Activated naive CD8-positive, alpha-beta T cell (primary cell): ENCODE measurements at regions not wholly inside any gene's neighbourhood (a gene's known extent, or its start where the extent isn't known, plus 50 kb on each side); places are given as distances from the start of the nearest gene placed in this dataset.

Source experiments
- H3K27ac Mint-ChIP-seq: one replicate; pipeline ENCODE4 v1.8.0; 2021; ENCODE audit warnings: mixed read lengths
- H3K27me3 Mint-ChIP-seq: one replicate; pipeline ENCODE4 v1.8.0; 2021; ENCODE audit warnings: mixed read lengths
- H3K36me3 Mint-ChIP-seq: one replicate; pipeline ENCODE4 v1.8.0; 2021; ENCODE audit warnings: mixed read lengths
- H3K4me1 Mint-ChIP-seq: one replicate; pipeline ENCODE4 v1.8.0; 2021; ENCODE audit warnings: low read depth, mixed read lengths
- H3K4me3 Mint-ChIP-seq: one replicate; pipeline ENCODE4 v1.8.0; 2021; ENCODE audit warnings: mild to moderate bottlenecking, mixed read lengths
- H3K9me3 Mint-ChIP-seq: one replicate; pipeline ENCODE4 v1.8.0; 2021; ENCODE audit warnings: low read depth, mixed read lengths

DNA sequence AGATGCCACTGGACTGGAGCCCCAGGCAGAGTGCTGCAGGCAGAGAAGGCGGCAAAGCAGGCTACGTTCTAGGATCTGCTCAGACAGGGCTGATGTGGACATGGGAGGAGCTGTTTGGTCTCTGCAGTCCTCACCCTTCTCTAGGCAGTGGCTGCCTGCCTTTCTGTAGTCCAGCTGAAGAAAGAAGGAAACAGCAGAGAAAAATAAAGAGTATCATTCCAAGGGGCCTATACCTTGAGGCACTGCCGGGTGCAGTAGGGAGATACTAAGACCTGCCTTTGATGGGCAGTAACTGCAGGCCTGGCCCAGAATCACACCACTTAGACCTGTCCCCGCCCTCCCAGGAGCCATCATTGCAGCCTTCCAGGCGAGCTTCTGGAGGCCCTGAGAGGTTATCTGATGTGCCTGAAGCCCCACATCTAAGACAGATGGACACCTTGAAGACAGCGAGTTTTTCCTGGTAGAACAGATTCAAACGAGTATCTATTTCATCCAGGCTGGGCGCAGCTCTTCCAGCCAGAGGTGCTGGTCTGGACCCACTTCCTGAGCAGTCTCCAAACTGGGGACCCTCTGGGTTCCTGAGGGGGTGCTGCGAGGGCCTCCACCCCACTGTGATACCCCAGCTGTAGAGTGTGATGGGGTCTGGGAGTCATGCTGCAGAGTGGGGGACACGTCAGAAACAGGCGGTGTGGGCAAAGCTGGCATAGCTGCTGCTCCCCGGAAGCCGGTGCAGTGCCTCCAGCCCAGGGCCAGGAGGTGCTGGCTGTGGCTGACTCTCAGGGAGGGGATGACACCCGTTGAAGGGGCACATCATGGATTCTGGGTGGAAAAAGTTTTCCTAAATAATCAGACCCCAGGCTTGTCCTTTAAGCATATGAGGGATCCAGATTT lies 87.3 kb upstream of the OTOS start:
- peaks cover 6% of the 10 kb centered on the region for H3K9me3 Mint-ChIP-seq
- peaks cover 33% of the 10 kb centered on the region for H3K27me3 Mint-ChIP-seq
- H3K4me1 Mint-ChIP-seq, result no peaks in the 10 kb centered on the region
- H3K27ac Mint-ChIP-seq, result no peak overlapping the region
- H3K4me3 Mint-ChIP-seq, result no peak overlapping the region
- peaks cover 2% of the 10 kb centered on the region for H3K36me3 Mint-ChIP-seq

DNA sequence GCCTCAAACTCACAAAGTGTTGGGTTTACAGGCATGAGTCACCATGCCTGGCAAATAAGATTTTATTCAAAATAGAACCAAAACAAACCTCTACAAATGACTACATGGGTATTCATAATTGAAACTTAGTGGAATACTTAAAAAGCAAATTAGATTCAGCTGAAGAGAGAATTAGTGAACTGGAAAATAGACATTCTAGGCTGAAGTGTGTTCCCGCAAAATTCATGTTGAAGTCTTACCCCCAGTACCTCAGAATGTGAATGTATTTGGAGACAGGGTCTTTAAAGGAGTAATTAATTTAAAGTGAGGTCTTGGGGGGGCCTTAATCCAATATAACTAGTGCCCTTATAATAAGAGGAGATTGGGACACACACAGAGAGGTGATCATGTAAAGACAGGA lies 88.5 kb upstream of the OTOS start:
- Mint-ChIP-seq H3K4me3 (no peak overlapping the region), H3K4me1 (no peaks in the 10 kb centered on the region), H3K36me3 (peaks cover 2% of the 10 kb centered on the region), H3K27me3 (peaks cover 27% of the 10 kb centered on the region), H3K9me3 (peaks cover 6% of the 10 kb centered on the region), H3K27ac (no peak overlapping the region)

DNA sequence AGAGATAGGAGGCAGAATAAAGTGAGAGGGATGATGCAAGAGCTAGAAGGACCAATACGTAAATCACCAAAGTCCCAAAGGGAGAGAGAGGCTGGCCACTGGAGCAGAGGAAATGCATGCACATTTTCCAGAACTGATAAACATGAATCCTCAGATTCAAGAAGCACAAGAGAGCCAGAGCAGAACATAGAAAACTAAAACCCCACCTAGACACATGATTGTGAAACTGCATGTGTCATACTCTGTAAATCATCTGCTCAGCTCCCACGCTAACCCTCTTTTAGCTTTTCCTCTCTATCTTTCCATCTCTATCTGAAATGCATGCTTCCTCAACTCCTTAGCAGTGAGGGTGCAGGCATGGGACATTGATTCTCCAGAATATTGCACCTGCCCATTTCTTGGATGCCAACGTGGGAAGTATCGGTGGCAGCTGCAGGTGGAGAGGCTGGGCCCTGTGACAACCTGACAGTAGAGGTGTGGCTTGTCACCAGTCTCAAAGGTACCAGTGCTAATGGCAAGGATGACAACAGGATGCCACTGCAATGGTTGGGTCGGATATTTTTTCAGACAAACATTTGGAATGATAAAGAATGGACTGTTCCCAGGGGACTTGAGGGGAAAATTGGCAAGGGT lies 89.3 kb upstream of the OTOS start:
- Mint-ChIP-seq H3K27ac (no peak overlapping the region), H3K27me3 (peaks cover 25% of the 10 kb centered on the region), H3K4me3 (no peak overlapping the region), H3K36me3 (peaks cover 2% of the 10 kb centered on the region), H3K9me3 (peaks cover 6% of the 10 kb centered on the region), H3K4me1 (no peaks in the 10 kb centered on the region)

DNA sequence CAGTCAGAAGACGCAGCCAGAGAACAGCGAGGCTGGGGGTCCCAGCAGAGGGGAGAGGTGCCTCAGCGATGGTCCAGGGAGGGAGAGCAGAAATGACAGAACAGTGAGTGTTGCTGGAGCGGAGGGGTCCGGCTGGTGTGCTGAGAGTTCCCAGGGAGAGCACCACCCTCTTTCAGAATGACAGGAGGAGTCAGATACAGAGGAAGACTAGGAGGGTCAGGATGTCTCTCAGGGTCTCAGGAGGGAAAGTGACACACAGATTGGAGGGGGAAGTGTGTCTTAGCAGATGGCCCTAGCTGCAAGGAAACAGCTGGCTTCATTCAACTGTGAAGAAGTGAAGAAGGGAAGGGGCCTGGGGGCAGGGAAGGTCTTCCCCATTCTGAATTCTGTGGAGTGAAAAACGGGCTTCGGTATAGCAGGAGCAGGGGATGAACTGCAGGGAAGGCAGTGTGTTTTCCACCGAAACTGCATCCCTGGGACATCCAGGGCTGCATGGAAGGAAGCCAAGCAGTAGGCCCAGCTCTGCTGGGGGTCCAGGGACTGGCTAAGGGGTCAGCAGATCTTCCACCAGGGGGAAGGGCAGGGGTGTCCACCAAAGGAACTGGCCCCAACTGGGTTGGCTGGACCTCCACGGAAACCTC lies 90.0 kb upstream of the OTOS start:
- Mint-ChIP-seq H3K27me3 (peaks cover 23% of the 10 kb centered on the region), H3K36me3 (peaks cover 2% of the 10 kb centered on the region), H3K4me1 (no peaks in the 10 kb centered on the region), H3K27ac (no peak overlapping the region), H3K4me3 (no peak overlapping the region), H3K9me3 (peaks cover 6% of the 10 kb centered on the region)

DNA sequence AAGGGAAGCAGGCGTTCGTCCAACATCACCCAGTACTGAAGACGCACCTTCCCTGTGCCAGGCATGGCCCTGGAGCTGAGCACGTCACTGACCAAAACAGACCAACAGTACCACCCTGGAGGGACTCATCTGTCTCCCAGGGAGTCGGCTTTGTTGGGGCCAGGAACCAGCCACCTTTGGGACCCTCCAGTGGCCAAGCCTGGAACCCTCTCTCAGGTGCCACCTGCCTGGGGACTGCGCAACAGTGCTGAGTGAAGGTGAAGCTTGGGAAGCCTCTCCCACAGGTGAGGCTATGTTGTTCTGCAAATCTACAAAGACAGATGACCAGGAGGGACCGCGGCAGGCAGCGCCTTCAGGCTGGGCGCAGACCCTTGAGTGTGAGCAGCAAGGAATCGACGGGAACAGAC lies 91.4 kb upstream of the OTOS start:
- Mint-ChIP-seq H3K4me3 (no peak overlapping the region), H3K27me3 (peaks cover 18% of the 10 kb centered on the region), H3K9me3 (peaks cover 6% of the 10 kb centered on the region), H3K4me1 (no peaks in the 10 kb centered on the region), H3K36me3 (peaks cover 2% of the 10 kb centered on the region), H3K27ac (no peak overlapping the region)

DNA sequence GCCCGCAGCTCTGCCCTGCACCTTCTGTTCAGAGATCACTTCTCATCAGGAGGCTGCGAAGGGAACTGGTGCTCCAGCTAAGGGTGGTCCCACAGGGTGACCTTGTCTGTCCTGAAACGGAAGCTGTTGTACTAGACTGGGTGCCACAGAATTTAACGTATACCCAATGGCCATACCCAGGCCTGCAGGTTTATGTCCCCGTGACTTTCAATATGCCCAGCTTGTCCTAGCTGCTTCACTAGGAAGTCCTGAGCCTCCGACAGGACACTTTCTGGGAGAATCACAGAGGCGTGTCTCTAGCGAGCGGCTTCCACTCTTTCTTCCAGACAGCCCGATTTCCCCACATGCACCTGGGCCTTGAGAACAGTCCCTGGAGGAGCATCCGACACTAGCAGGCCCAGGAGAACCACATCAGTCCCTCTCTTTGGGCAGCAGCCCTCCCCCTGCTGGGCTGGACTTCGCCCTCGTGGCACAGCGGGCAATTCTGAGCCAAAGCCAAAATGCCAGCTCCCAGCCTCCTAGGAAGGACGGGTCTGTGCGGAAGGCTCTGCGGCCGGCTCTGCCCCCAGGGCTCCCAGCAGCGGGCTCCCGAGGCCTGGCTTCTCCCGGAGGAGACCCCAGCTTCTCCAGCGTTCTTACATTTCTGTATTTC lies 91.9 kb upstream of the OTOS start:
- Mint-ChIP-seq H3K9me3 (peaks cover 6% of the 10 kb centered on the region), H3K4me1 (no peaks in the 10 kb centered on the region), H3K36me3 (peaks cover 2% of the 10 kb centered on the region), H3K27ac (no peak overlapping the region), H3K4me3 (no peak overlapping the region), H3K27me3 (peaks cover 18% of the 10 kb centered on the region)

DNA sequence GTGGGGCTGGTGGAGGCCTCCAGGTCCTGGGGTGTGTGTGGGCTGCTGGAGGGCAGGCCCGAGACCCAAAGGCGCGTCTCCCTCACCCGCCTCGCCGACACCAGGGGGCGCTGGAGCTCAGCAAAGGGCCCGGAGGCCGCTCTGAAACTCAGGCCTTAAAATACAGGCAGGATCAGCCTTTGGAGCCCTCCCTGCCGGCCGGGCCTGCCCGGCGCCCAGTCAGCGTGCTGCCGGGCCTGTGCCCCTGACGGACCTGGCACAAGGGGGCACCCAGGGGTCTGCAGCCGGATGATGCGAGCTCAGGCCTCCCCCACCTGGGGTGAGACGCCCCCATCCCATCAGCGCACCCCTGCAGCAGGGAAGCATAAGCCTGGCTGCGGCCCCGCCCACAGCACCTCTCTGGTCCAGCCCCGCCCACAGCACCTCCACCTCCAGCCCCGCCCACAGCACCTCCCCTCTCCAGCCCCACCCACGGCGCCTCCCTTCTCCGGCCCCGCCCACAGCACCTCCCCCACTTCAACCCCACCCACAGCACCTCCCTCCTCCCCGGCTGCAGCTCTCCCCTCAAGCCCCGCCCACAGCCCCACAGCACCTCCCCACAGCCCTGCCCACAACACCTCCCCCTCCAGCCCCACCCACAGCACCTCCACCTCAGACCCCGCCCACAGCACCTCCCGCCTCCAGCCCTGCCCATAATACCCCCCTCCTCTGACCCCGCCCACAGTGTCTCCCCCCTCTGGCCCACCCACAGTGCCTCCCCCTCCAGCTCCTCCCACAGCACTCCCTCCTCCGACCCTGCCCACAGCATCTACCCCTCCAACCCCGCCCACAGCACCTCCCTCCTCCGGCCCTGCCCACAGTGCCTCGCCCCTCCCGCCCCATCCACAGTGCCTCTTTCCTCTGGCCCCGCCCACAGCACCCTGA lies 92.8 kb upstream of the OTOS start:
- no peaks in the 10 kb centered on the region for H3K4me1 Mint-ChIP-seq
- peaks cover 19% of the 10 kb centered on the region for H3K27me3 Mint-ChIP-seq
- no peak overlapping the region for H3K4me3 Mint-ChIP-seq
- H3K36me3 Mint-ChIP-seq, result peaks cover 2% of the 10 kb centered on the region
- peaks cover 6% of the 10 kb centered on the region for H3K9me3 Mint-ChIP-seq
- H3K27ac Mint-ChIP-seq, result no peak overlapping the region

DNA sequence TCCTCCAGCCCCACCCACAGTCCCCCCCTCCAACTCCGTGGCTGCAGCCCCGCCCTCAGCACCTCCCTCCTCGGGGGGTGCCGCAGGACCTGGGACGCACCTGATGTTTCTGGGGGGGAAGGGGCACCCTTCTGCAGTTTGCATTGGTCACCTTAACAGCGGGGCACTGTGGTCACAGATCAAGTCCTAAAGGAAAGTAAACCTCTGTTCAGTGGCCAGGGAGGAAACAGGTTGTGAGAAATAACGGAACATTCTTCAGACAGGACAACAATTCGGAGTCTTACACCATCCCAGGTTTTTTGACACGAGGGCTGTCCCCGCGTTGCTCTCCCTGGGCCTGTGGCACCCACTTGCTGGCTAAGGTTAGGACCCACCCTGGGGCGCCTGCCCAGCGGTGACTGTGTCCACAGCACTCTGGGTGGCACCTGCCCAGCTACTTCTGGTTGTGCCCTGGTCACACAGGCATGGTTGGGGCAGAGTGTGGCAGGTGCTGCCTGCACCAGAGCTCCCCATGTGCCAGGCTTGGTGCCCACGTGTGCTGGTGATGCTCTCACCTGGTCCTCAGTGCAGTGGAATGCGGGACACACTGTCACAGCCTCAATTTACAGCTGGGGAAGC lies 93.5 kb upstream of the OTOS start:
- Mint-ChIP-seq H3K4me3 (peak overlapping the region; percentile 42), H3K27ac (no peak overlapping the region), H3K27me3 (peaks cover 14% of the 10 kb centered on the region), H3K36me3 (no peaks in the 10 kb centered on the region), H3K4me1 (no peaks in the 10 kb centered on the region), H3K9me3 (peaks cover 6% of the 10 kb centered on the region)

DNA sequence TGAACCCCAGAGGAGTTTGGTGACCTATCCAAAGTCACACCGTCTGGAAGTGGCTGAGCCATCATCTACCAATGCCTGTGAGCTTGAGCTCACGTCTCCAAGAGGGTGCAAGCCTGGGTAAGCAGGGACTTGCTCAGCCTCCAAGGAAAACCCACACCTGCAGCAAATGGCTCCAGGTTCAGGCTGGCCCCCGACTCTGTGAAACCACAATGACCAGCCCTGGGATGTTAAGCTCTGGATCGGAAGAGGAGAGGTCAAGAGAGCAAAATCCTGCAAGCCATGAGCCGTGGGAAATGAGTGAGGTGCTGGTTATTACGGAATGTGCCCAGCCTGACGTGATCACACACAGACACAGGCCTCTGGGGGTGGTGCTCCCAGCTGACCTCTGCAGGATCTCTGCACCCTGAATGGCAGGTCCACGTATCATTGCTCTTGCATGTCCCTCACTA lies 94.1 kb upstream of the OTOS start:
- Mint-ChIP-seq H3K27ac (no peak overlapping the region), H3K36me3 (no peaks in the 10 kb centered on the region), H3K27me3 (peaks cover 11% of the 10 kb centered on the region), H3K4me1 (no peaks in the 10 kb centered on the region), H3K4me3 (no peak overlapping the region), H3K9me3 (peaks cover under 1% of the 10 kb centered on the region)

DNA sequence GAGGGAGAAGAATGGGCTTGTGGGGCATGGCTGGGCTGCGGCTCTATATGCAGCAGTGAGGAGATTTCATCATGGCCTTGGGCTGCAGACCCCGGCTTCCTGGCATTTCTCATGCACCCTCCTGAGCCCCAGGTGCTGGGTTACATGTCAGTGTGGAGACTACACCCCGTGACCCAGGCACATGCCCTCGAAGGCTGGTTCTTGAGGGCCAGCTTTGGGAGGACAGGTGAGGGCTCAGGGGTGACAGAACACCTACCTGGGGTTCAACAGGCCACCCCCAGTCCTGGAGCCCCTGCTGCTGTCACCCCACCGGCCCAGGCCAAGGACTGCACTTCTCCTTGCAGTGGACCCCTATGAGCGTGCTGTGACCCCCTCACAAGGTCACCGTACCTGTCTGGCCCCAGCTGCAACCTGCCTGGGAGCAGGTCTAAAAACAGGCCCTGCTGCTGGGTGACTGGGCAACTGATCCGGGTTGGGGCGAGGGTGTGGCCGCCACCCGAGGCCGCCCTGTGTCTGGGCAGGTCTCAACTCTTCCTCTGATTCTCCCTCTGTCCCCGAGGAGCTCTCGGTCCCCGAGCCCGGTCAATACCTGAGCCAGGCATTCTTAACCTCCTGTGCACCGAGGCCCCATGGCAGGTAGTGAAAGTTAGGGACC lies 94.8 kb upstream of the OTOS start:
- Mint-ChIP-seq H3K27ac (no peak overlapping the region), H3K4me3 (no peak overlapping the region), H3K9me3 (no peaks in the 10 kb centered on the region), H3K36me3 (no peaks in the 10 kb centered on the region), H3K4me1 (no peaks in the 10 kb centered on the region), H3K27me3 (peaks cover 6% of the 10 kb centered on the region)

DNA sequence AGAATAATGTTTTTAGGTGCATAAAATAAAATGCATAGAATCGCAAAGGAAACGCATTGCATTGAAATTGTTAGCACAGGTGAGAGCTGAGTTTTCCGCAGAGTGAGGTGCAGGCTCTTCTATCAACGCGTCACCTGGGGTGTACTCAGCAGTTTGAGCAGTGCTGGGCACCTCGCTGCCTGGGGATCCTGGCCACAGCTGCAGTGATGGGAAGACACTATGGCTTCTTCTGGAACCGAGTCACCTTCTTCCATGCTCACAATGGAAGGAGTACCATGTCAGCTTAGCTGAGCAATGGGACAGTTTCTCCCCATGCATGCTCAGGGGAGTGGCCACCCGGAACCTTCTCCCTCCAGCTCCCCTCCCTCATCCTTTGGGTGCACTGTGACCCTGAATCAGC lies 95.4 kb upstream of the OTOS start:
- Mint-ChIP-seq H3K9me3 (no peaks in the 10 kb centered on the region), H3K27me3 (peaks cover 5% of the 10 kb centered on the region), H3K36me3 (no peaks in the 10 kb centered on the region), H3K27ac (no peak overlapping the region), H3K4me1 (no peaks in the 10 kb centered on the region), H3K4me3 (no peak overlapping the region)

DNA sequence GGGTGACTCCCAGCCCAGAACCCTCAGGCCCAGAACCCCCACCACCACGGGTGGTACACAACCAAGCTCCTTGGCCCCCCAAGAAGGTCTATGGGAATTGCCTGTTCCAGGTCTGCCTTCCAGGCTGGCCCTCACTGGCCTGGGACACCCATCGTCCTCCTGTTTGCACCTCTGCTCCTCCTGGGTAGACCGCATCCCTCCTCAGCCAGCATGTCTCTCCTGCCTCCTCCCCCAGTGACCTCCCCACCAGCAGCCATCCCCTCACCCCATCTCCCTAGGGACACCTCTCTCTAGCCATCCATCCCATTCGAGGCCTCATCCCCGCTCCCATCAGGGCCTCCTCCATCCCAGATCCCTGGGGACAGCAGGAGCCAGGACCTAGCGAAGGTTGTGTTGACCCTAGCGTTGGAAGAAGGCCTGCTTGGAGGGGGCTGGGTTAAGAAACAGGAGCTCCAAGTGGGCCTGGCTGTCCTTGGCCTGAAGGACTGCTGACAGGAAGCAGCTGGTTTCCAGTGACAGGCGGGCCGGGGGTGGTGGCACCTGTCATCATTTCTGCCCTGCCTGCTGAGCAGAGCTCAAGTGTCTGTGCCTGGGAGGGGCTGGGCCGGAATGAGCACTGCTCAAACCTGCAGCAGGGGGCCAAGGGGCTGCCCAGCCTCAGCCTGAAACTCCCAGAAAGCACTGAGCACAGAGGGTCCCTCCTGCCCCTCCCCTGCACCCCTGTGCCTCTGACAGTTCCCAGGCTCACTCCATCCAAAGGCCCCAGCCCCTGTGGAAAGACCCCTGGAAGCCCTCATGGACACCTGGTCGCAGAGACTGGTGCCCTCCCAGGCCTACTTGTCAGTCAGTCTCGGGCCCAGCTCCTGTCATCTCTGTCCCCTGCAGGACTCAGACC lies 96.0 kb upstream of the OTOS start:
- Mint-ChIP-seq H3K4me1 (no peaks in the 10 kb centered on the region), H3K27me3 (peaks cover 5% of the 10 kb centered on the region)

More for the DNA sequence above, 96.0 kb upstream of the OTOS start:
- Mint-ChIP-seq H3K36me3 (no peaks in the 10 kb centered on the region), H3K27ac (no peak overlapping the region), H3K4me3 (no peak overlapping the region), H3K9me3 (no peaks in the 10 kb centered on the region)
